ENCODE measurements at regions not wholly inside any gene's neighbourhood (a gene's known extent, or its start where the extent isn't known, plus 50 kb on each side); places are given as distances from the start of the nearest gene placed in this dataset.

DNA sequence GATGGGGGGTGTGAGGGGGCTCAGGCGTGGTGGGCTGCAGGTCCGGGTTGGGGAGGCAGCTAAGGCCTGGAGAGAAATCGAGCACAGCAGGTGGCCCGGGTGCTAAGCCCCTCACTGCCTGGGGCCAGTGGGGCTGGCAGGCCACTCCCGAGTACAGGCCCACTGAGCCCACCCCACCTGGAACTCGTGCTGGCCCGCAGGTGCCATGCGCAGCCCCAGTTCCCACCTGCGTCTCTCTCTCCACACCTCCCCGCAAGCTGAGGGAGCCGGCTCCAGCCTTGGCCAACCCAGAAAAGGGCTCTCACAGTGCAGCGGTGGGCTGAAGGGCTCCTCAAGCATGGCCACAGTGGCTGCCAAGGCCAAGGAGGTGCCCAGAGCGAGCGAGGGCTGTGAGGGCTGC lies 1047.1 kb upstream of the ADGRL4 start:
- Histone ChIP-seq H3K9me3 (peaks cover 0 to 4% (median 0%) of the 10 kb centered on the region in 3 donors), H3K4me1 (no peaks in the 10 kb centered on the region), H3K36me3 (no peaks in the 10 kb centered on the region), H3K27me3 (no peaks in the 10 kb centered on the region), H3K27ac (no peak overlapping the region), H3K4me3 (no peak overlapping the region)
- intact Hi-C loops (cut with DNase I): no loop called here
- TF ChIP-seq, protein P1, sequence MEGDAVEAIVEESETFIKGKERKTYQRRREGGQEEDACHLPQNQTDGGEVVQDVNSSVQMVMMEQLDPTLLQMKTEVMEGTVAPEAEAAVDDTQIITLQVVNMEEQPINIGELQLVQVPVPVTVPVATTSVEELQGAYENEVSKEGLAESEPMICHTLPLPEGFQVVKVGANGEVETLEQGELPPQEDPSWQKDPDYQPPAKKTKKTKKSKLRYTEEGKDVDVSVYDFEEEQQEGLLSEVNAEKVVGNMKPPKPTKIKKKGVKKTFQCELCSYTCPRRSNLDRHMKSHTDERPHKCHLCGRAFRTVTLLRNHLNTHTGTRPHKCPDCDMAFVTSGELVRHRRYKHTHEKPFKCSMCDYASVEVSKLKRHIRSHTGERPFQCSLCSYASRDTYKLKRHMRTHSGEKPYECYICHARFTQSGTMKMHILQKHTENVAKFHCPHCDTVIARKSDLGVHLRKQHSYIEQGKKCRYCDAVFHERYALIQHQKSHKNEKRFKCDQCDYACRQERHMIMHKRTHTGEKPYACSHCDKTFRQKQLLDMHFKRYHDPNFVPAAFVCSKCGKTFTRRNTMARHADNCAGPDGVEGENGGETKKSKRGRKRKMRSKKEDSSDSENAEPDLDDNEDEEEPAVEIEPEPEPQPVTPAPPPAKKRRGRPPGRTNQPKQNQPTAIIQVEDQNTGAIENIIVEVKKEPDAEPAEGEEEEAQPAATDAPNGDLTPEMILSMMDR (IDR thresholded peaks at IDR 0.05): no peak
- TF ChIP-seq POLR2A (IDR thresholded peaks at IDR 0.05): no peak
- 80% methylated on average over 2 of the region's 14 CpGs; no CpG with 5 or more reads in 1 of the 2 donors for WGBS, 2 donors
- no peak for DNase-seq

DNA sequence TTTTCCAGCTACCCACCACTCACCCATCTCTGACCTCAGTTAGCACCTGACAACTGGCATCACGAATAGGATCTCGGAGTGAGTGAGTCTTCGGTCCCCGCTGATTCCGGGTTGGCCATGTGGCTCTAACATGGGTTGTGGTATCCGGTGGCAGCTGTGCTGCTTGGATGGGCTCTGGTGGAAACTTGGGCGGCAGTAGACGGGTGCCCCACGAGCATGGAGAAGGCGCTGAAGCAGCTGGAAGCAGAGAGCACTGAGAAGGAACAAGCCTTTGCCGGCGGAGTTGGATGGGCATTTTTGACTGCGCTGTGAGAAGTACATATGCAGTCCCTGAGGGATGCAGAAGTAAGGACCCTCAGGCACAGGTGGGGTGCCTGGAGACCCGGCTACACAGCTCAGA lies 1044.0 kb upstream of the ADGRL4 start:
- no peak overlapping the region for H3K4me3 ChIP-seq
- no peak for DNase-seq
- WGBS, 2 donors: 88 to 98% methylated on average over 9 to 11 of the region's 14 CpGs

DNA sequence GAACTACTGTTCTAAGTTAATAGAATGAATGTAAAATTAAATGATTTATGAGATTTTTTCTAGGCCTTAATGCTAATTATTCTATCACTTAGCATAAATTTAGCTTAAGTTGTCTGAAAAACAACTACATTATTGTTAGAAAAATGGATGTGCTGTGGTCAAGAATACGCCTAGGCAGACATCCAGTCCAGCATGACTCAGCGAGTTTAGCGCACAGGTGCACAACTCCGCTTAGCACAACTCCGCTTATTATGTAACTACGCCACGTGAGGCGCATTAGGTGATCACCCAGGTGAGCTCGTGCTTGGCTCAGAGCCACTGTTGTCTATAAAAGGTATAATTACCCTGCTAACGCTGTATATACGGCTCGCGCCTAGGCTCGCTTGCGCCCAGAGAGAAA lies 1043.6 kb upstream of the ADGRL4 start:
- WGBS, 2 donors: 94 to 95% methylated on average over 15 of the region's 15 CpGs
- Histone ChIP-seq H3K9me3 (peaks cover 0 to 4% (median 0%) of the 10 kb centered on the region in 3 donors), H3K27me3 (no peaks in the 10 kb centered on the region), H3K27ac (no peak overlapping the region), H3K4me3 (no peak overlapping the region), H3K36me3 (no peaks in the 10 kb centered on the region), H3K4me1 (no peaks in the 10 kb centered on the region)
- intact Hi-C loops (cut with DNase I): no loop called here
- TF ChIP-seq POLR2A (IDR thresholded peaks at IDR 0.05): no peak
- TF ChIP-seq, protein P1 (IDR thresholded peaks at IDR 0.05): no peak
- DNase-seq: no peak

More for the DNA sequence above, 1044.0 kb upstream of the ADGRL4 start:
- H3K4me1 ChIP-seq: no peaks in the 10 kb centered on the region
- H3K27ac ChIP-seq: no peak overlapping the region
- intact Hi-C loops (cut with DNase I): no loop called here
- TF ChIP-seq, protein P1 (IDR thresholded peaks at IDR 0.05): no peak
- TF ChIP-seq POLR2A (IDR thresholded peaks at IDR 0.05): no peak
- no peaks in the 10 kb centered on the region for H3K36me3 ChIP-seq
- peaks cover 0 to 4% (median 0%) of the 10 kb centered on the region in 3 donors for H3K9me3 ChIP-seq
- no peaks in the 10 kb centered on the region for H3K27me3 ChIP-seq

DNA sequence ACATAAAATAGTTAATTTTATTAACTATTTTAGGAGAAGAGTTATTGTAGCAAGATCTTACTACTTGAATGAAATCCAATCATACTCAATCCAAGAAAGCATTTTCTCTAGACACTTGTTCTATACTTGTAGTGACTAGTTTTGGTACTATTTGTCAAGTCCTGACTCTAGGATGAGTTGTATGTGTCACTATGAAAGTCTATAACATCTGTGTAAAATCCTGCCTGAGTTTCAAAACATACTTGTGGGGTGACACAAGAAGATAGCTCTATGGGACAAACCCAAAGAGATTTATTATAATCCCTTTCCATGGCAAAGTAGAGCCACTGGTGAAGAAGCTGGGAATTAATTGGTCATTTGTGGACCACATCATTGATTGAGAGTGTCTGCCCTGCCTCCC lies 1042.2 kb upstream of the ADGRL4 start:
- DNase-seq: no peak
- intact Hi-C loops (cut with DNase I): no loop called here
- TF ChIP-seq, protein P1 (IDR thresholded peaks at IDR 0.05): no peak
- TF ChIP-seq POLR2A (IDR thresholded peaks at IDR 0.05): no peak
- no peak overlapping the region for H3K27ac ChIP-seq
- no peaks in the 10 kb centered on the region for H3K36me3 ChIP-seq
- peaks cover 0 to 4% (median 0%) of the 10 kb centered on the region in 3 donors for H3K9me3 ChIP-seq
- no peaks in the 10 kb centered on the region for H3K27me3 ChIP-seq
- no peaks in the 10 kb centered on the region for H3K4me1 ChIP-seq
- H3K4me3 ChIP-seq: no peak overlapping the region

DNA sequence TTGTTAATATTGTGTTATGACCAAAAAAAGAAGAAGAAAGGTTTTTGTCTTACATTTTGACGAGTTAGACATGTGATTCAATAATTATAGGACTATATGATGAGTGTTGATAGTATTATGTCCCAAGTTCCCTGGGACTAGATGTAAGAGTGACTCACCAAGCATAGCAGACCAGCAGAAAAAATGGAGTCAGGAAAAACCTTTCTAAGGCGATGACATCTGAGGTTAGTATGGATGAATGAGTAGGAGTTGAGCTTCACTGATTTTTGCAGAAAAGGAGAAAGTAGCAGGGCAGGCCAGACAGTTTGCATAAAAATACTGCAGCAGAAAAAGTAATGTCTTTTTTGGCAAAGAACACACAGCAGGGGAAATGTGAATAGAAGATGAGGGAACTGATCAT lies 1041.3 kb upstream of the ADGRL4 start:
- Histone ChIP-seq H3K4me1 (no peaks in the 10 kb centered on the region), H3K36me3 (no peaks in the 10 kb centered on the region), H3K9me3 (peaks cover 0 to 4% (median 0%) of the 10 kb centered on the region in 3 donors), H3K27ac (no peak overlapping the region), H3K27me3 (no peaks in the 10 kb centered on the region), H3K4me3 (no peak overlapping the region)
- TF ChIP-seq, protein P1 (IDR thresholded peaks at IDR 0.05): no peak
- TF ChIP-seq POLR2A (IDR thresholded peaks at IDR 0.05): no peak
- 66 to 75% methylated on average over 2 of the region's 2 CpGs for WGBS, 2 donors
- no peak for DNase-seq
- intact Hi-C loops (cut with DNase I): no loop called here
